ENCODE measurements at regions not wholly inside any gene's neighbourhood (a gene's known extent, or its start where the extent isn't known, plus 50 kb on each side); places are given as distances from the start of the nearest gene placed in this dataset.

GRCh38 chr18:24805156-24805555 is 344.7 kb downstream of the HRH4 start:
- DNase-seq (ENCODE audit: low read depth in 1 of 2, low spot score in 1 of 2) (no peak), FAIRE-seq (no peak), ATAC-seq (no peak)
- 10% methylated on average over 5 of the region's 5 CpGs for WGBS (ENCODE audit: missing lambda C conversion rate)
- Histone ChIP-seq H3K27ac (no peak overlapping the region), H3K9me3 (no peaks in the 10 kb centered on the region), H3K4me3 (no peak overlapping the region), H3K4me1 (no peaks in the 10 kb centered on the region), H3K4me2 (no peak overlapping the region)
- CTCF ChIA-PET, result no interaction called here
- POLR2A ChIA-PET, result no interaction called here
- TF ChIP-seq HEYL (CRISPR knock-in tag; IDR thresholded peaks at IDR 0.05), result no peak
- no peak for TF ChIP-seq EHMT2 (IDR thresholded peaks at IDR 0.05; ENCODE audit: low read depth)
- TF ChIP-seq HDAC2 (IDR thresholded peaks at IDR 0.05), result no peak
- TF ChIP-seq TFCP2L1 (CRISPR knock-in tag; IDR thresholded peaks at IDR 0.05), result no peak
- TF ChIP-seq ZNF302 (CRISPR knock-in tag; IDR thresholded peaks at IDR 0.05), result no peak
- TF ChIP-seq PHF8 (IDR thresholded peaks at IDR 0.05; ENCODE audit: borderline replicate concordance, low read depth), result no peak
- no peak for TF ChIP-seq EHF (CRISPR knock-in tag; IDR thresholded peaks at IDR 0.05)
- no peak for TF ChIP-seq CTCF (IDR thresholded peaks at IDR 0.05)

GRCh38 chr18:24809173-24809950 is 348.9 kb downstream of the HRH4 start:
- DNase-seq (ENCODE audit: low read depth in 1 of 2, low spot score in 1 of 2) (no peak), FAIRE-seq (no peak), ATAC-seq (no peak)
- H3K4me2 ChIP-seq, result no peak overlapping the region
- no peak overlapping the region for H3K27ac ChIP-seq
- H3K4me1 ChIP-seq, result no peaks in the 10 kb centered on the region
- 10% methylated on average over 7 of the region's 7 CpGs for WGBS (ENCODE audit: missing lambda C conversion rate)
- POLR2A ChIA-PET, result no interaction called here
- H3K4me3 ChIP-seq, result no peak overlapping the region
- H3K9me3 ChIP-seq, result no peaks in the 10 kb centered on the region
- TF ChIP-seq JUN (IDR thresholded peaks at IDR 0.05), result no peak
- TF ChIP-seq CTCF (IDR thresholded peaks at IDR 0.05), result no peak
- no peak for TF ChIP-seq NFE2L2 (conservative IDR thresholded peaks at IDR 0.05; ENCODE audit: low read length)
- no peak for TF ChIP-seq HDAC2 (IDR thresholded peaks at IDR 0.05)
- no peak for TF ChIP-seq BCL3 (IDR thresholded peaks at IDR 0.05)
- no peak for TF ChIP-seq ESRRA (IDR thresholded peaks at IDR 0.05; ENCODE audit: borderline replicate concordance, low read length)
- TF ChIP-seq HOXB13 (CRISPR knock-in tag; IDR thresholded peaks at IDR 0.05; ENCODE audit: low read depth), result no peak
- TF ChIP-seq POLR2AphosphoS2 (conservative IDR thresholded peaks at IDR 0.05; ENCODE audit: low read length), result no peak
- TF ChIP-seq MAX (IDR thresholded peaks at IDR 0.05), result no peak
- no peak for TF ChIP-seq RARB (CRISPR knock-in tag; IDR thresholded peaks at IDR 0.05)
- no peak for TF ChIP-seq FOSB (CRISPR knock-in tag; IDR thresholded peaks at IDR 0.05)
- no peak for TF ChIP-seq ZNF302 (CRISPR knock-in tag; IDR thresholded peaks at IDR 0.05)
- no peak for TF ChIP-seq CHD2 (IDR thresholded peaks at IDR 0.05; ENCODE audit: low read length, partially characterized antibody)
- no peak for TF ChIP-seq HES2 (IDR thresholded peaks at IDR 0.05)
- no peak for TF ChIP-seq NPAS2 (CRISPR knock-in tag; IDR thresholded peaks at IDR 0.05; ENCODE audit: borderline replicate concordance)
- TF ChIP-seq ATOH8 (CRISPR knock-in tag; IDR thresholded peaks at IDR 0.05; ENCODE audit: low read depth), result no peak
- no peak for TF ChIP-seq JUNB (IDR thresholded peaks at IDR 0.05)
- no peak for TF ChIP-seq FOXS1 (CRISPR knock-in tag; IDR thresholded peaks at IDR 0.05)
- TF ChIP-seq ELK1 (IDR thresholded peaks at IDR 0.05; ENCODE audit: low read depth, low read length), result no peak
- TF ChIP-seq HOXA7 (CRISPR knock-in tag; IDR thresholded peaks at IDR 0.05), result no peak
- CTCF ChIA-PET, result no interaction called here

Measured in A549 (cell line).